ENCODE measurements at regions not wholly inside any gene's neighbourhood (a gene's known extent, or its start where the extent isn't known, plus 50 kb on each side); places are given as distances from the start of the nearest gene placed in this dataset.

DNA sequence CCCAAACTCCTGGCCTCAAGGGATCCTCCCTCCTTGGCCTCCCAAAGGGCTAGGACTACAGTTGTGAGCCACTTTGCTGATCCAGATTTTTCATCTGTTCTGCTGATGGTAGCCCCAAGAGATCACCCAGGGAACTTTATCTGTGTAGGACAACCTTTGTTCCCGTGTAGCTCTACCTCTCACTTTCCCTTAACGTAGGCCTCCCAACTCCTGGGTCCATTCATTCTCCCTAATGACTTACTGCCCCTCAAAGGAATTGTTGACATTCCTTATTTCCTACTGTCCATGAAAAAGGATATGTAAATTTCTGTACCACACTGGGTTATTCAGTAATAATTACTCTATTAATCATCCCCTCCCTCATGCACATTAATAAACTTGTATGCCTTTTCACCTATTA lies 51.0 kb upstream of the PHF24 start:
- 78 to 90% methylated on average over 2 of the region's 2 CpGs for WGBS, 2 donors
- ATAC-seq (ENCODE audit: low FRiP score in 2 of 2): no peak
- H3K27me3 ChIP-seq: no peaks in the 10 kb centered on the region
- H3K9me3 ChIP-seq: no peaks in the 10 kb centered on the region
- DNase-seq: no peak
- H3K27ac ChIP-seq: no peak overlapping the region
- H3K4me1 ChIP-seq: no peaks in the 10 kb centered on the region
- H3K4me3 ChIP-seq: no peak overlapping the region
- TF ChIP-seq POLR2A (IDR thresholded peaks at IDR 0.05): no peak
- TF ChIP-seq EP300 (IDR thresholded peaks at IDR 0.05): no peak
- TF ChIP-seq CTCF (IDR thresholded peaks at IDR 0.05): no peak
- no peak for TF ChIP-seq POLR2AphosphoS5 (IDR thresholded peaks at IDR 0.05)
- H3K36me3 ChIP-seq: no peaks in the 10 kb centered on the region

GRCh38 chr9:34899535-34900158 lies 58.4 kb upstream of the PHF24 start:
- no peaks in the 10 kb centered on the region for H3K9me3 ChIP-seq
- no peak for TF ChIP-seq POLR2A (IDR thresholded peaks at IDR 0.05)
- TF ChIP-seq POLR2AphosphoS5 (IDR thresholded peaks at IDR 0.05): no peak
- peak; percentile 65 to 85 (median 80) for TF ChIP-seq CTCF (IDR thresholded peaks at IDR 0.05)
- TF ChIP-seq EP300 (IDR thresholded peaks at IDR 0.05): no peak
- H3K4me3 ChIP-seq: no peak overlapping the region
- no peaks in the 10 kb centered on the region for H3K27me3 ChIP-seq
- 25 to 27% methylated on average over 7 of the region's 7 CpGs for WGBS, 2 donors
- no peaks in the 10 kb centered on the region for H3K36me3 ChIP-seq
- ATAC-seq (ENCODE audit: low FRiP score in 2 of 2) (peak; percentile 95 to 98), DNase-seq (peak in 1 of 2 donors; percentile 80)
- H3K27ac ChIP-seq: no peak overlapping the region
- H3K4me1 ChIP-seq: no peaks in the 10 kb centered on the region

- 65 to 67% methylated on average over 8 of the region's 8 CpGs for WGBS, 2 donors
- DNase-seq: no peak
- Histone ChIP-seq H3K27me3 (no peaks in the 10 kb centered on the region), H3K4me1 (no peaks in the 10 kb centered on the region), H3K36me3 (no peaks in the 10 kb centered on the region), H3K9me3 (no peaks in the 10 kb centered on the region), H3K4me3 (no peak overlapping the region), H3K27ac (no peak overlapping the region)
- no peak for TF ChIP-seq POLR2AphosphoS5 (IDR thresholded peaks at IDR 0.05)
- no peak for ATAC-seq (ENCODE audit: low FRiP score in 2 of 2)
Measured at GRCh38 chr9:34898846-34899245, 59.2 kb upstream of the PHF24 start.

DNA sequence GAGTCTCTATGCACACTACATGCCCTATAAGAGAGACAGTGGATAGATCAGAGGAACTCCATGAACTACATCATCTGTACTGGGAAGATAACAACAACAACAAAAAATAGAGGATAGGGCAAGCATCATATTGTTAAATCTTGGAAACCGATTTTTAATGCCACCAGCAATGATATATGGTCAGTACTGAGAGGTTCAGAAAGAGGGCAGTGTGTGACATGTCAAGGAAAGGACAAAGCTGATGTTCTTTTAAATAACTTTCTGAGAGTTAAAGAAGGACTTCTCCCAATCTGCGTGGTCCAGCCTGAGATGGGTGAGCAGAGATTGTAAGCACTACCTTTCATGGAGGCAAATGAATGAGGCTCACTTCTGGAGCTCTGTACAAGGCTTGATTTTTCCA lies 62.0 kb upstream of the PHF24 start:
- H3K9me3 ChIP-seq: no peaks in the 10 kb centered on the region
- peaks cover 0 to 12% (median 4%) of the 10 kb centered on the region in 4 donors for H3K4me1 ChIP-seq
- DNase-seq (no peak), ATAC-seq (ENCODE audit: low FRiP score in 2 of 2) (no peak)
- no peak for TF ChIP-seq EP300 (IDR thresholded peaks at IDR 0.05)
- no peak for TF ChIP-seq POLR2AphosphoS5 (IDR thresholded peaks at IDR 0.05)
- no peak for TF ChIP-seq POLR2A (IDR thresholded peaks at IDR 0.05)
- no peak for TF ChIP-seq CTCF (IDR thresholded peaks at IDR 0.05)
- H3K27ac ChIP-seq: no peak overlapping the region
- no peaks in the 10 kb centered on the region for H3K36me3 ChIP-seq
- no peak overlapping the region for H3K4me3 ChIP-seq
- 30 to 42% methylated on average over 2 of the region's 2 CpGs for WGBS, 2 donors
- no peaks in the 10 kb centered on the region for H3K27me3 ChIP-seq

DNA sequence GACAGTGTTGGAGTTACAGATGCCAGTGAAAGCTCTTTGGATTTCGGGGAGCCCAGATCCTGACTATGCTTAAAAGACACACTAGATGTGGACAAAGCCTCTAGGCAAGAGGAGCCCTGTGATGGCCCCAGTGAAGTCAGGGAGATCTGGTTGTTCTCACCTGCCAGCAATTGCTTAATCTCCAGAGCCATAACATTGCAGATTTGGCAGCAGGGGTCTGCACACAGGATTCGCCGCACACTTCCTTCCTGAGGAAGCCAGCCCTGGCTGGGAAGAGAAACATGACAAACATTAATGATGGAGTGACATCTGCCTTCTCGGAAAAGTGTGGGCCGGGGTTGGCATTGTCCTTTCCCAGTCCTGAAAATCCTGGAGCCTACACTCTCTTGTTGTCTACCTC lies 65.2 kb upstream of the PHF24 start:
- H3K4me3 ChIP-seq: no peak overlapping the region
- H3K27me3 ChIP-seq: no peaks in the 10 kb centered on the region
- ATAC-seq (ENCODE audit: low FRiP score in 2 of 2): no peak
- TF ChIP-seq EP300 (IDR thresholded peaks at IDR 0.05) (no peak), POLR2AphosphoS5 (IDR thresholded peaks at IDR 0.05) (peak in 1 of 2 donors; percentile 28), CTCF (IDR thresholded peaks at IDR 0.05) (no peak), POLR2A (IDR thresholded peaks at IDR 0.05) (no peak)
- 35 to 47% methylated on average over 5 of the region's 5 CpGs for WGBS, 2 donors
- H3K9me3 ChIP-seq: no peaks in the 10 kb centered on the region
- H3K27ac ChIP-seq: no peak overlapping the region
- DNase-seq: no peak
- H3K4me1 ChIP-seq: peaks cover 0 to 12% (median 4%) of the 10 kb centered on the region in 4 donors
- no peaks in the 10 kb centered on the region for H3K36me3 ChIP-seq

Data from upper lobe of left lung (tissue), 6 donors.